GM11168 (cell line): ENCODE measurements at regions not wholly inside any gene's neighbourhood (a gene's known extent, or its start where the extent isn't known, plus 50 kb on each side); places are given as distances from the start of the nearest gene placed in this dataset.
"Not testable (repeated sequence)": the region's sequence is repeated elsewhere in the genome, so short reads cannot be mapped to it uniquely, and the experiment has no call there.

Experiments used
- in situ Hi-C: fragments of 300-500 bp; cut with MboI; formaldehyde crosslinking; loops from one replicate; pipeline ENCODE4 v1.12.0; 2022; ENCODE audit warnings: low sequenced_read_pairs; ENCODE audit not compliant: unreplicated experiment

DNA sequence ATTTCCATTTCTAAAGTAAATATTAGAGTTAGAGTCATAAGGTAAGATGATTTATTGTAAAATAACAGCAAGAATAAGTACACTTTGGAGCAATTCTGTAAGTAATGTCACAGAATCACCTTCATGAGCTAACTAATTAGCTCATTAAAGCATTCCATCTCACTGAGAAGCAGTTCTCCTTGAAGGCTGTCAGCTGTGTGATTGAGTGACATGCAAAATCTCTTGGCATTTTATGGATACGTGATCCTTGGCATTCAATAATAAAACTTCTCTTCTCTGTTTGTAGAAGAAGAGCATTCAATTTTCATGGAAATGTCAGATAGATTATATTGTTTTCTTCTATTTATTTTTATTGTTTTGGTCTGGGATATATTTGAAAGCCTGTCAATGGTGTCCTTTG, 1389.3 kb downstream of the GATA3 start:
- in situ Hi-C loops, result no loop called here

DNA sequence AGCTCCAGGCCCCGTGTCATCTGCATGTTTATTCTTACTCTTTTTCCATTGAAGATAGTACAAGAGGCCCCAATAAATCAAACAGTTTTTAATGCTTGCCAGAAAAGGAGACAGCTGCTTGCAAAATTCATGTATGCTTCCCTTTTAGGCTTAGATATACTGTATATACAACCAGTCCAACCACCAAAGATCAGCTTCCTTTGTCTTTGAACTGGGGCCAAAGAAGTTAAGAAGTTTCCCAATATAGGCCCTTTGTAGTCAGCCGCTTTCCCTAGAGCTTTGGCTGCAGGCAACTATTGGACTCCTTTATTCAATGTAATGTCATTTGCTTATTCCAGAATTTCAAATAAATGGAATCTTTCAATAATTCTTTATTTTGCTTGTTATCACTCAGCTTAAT, 1395.0 kb downstream of the GATA3 start:
- in situ Hi-C loops, result no loop called here

DNA sequence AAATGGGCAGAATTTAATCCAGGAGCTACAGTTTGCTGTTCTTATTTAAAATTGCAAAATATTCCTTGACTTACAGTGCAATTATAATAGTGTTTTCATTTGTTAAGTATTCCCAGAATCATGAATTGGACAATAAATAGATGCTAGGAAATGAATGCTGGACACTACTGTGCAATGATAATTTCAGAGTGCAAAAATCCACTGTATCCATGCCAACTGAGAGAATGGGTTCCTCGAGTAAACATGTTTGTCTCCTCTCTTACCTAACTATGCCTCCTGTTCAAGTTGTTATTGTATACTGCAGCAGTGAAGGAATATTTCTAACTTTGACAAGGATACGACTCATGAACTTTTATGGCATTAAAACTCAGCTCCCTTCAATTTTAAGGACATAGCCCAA, 1396.3 kb downstream of the GATA3 start:
- in situ Hi-C loops, result no loop called here

GRCh38 chr10:9451211-9451773, 1396.8 kb downstream of the GATA3 start:
- in situ Hi-C loops, result no loop called here

DNA sequence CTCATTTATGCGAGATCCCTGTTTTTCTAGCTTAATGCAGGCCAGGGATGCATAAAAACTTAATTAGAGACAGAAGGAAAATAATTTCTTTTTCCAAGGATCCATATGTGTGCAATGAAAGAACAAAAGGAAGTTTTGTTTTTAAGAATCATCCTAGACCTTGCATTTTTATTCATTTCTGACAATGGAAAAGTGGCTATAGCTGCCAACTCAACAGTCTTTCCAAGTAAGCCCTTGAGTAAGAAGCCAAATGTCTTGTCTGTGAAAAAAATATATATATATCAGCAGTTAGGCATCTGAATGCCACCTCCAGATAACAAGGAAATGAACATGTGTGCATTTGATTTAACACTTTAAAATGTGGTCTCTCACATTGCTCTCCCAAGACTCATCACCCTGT, 1397.6 kb downstream of the GATA3 start:
- in situ Hi-C loops, result no loop called here

- in situ Hi-C loops, result not testable (repeated sequence)
These were observed 1399.4 kb downstream of the GATA3 start for GRCh38 chr10:9453871-9454270.

DNA sequence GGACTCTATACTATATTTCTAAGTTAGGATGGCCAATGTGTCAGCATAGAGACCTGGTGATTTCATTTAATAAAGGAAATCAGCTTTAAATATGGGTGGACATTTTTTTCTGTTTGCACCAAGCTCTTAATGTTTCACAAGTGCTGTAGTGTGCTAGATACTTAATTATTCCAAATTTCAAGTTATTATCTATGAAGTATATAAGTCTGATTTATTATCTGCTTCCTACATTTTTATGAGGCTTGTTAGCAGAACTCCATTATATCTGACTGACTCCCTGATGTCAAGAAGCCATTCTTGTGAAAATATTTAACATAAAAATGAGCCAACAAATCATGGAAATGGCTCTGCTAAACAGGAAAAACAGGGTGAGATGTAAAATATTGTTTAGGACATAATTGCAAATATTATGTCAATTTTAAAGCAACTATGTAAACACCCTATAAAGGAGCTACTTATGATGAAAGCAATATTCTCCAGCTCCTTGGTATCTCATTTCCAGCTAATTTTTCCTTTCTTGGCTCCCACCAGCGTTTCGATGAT, 1415.2 kb downstream of the GATA3 start:
- in situ Hi-C loops, result no loop called here

DNA sequence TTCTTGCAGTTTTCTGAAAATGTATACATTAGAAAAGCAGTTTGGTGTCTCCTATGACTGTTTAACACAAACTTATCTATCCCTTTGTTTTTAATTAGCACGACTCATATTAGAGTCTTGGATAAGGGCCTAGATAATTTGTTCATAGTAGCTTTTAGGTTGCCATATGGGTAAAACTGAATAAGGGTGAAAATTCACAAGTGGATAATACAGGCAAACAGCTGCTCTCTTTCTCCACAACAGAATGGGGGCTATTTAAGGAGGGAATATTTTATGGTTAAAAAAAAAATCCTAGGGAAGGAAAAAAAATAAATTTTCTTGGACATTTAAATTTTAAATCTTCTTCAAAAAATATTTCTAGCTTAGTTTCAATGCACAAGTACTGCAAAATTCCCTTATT, 1416.1 kb downstream of the GATA3 start:
- in situ Hi-C loops, result no loop called here

DNA sequence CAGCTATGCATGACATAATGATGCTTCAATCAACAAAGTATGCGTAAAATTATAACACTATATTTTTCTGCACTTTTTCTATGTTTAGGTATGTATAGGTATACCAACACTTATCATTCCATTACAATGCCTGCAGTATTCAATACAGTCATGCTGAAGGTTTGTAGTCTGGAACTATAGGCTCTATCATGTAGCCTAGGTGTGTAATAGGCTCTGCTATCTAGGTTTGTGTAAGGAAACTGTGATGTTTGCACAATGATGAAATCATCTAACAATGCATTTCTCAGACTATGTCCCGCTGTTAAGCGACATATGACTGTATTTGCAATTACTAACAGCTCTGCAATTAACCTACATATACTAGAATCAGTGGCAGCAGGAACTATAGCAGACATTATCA, 1447.5 kb downstream of the GATA3 start:
- in situ Hi-C loops, result no loop called here

DNA sequence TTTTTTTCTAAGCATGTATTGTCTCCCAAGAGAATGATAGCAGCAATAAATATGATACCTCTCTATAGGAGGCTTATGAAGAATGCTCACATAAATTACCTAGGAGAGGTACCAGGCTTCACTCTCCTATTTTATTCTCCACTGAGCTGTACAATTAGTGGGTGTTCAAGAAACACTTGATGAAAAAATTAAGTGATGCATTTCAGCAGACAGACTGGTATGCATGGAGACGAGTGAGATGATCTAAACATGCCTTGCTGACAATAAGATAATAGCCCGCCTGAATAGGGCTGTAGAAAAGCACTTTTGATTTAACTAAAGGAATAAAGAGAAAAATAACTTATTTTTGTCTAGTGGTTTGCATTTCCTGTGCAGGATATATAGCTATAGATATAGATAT, 1449.7 kb downstream of the GATA3 start:
- in situ Hi-C loops, result no loop called here

DNA sequence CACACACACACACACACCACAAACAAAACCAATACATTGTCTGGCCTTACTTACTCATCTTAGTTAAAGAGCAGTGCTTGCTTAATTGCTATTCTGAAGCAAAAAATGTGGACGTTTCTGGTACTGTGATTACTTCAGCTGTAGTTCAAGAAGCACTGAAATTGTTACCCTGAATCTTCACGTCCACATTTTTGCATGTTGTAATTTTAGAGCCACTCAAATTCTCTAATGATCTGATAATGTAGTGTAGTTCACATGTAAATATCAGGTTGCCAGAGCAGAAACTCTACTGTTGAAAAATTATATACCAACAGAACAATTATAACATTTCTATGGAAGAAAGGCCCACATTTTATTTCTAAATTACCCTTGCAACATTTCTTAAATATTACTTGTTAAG, 1451.1 kb downstream of the GATA3 start:
- in situ Hi-C loops, result no loop called here

- in situ Hi-C loops, result no loop called here
These were observed 1454.1 kb downstream of the GATA3 start for GRCh38 chr10:9508606-9509005.

DNA sequence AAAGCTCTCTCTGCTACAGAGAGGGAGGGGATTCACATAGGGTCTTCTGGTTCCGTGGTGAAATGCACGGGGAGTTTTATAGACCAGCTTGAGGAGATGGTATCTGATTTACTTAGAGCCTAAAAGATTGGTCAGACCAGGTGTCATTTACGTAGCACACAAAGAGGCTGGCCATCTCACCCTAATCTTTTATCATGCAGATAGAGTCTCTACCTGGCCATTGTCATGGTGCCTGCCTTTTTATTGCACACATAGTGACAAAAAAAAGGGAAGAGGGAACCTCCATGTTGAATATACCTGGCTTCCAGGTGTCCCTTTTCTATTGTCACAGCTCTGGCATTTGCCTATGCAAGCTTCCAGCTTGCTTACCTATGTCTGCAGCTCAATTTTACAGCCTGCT, 1456.1 kb downstream of the GATA3 start:
- in situ Hi-C loops, result no loop called here

- in situ Hi-C loops, result no loop called here
These were observed 1461.4 kb downstream of the GATA3 start for GRCh38 chr10:9515922-9516321.

DNA sequence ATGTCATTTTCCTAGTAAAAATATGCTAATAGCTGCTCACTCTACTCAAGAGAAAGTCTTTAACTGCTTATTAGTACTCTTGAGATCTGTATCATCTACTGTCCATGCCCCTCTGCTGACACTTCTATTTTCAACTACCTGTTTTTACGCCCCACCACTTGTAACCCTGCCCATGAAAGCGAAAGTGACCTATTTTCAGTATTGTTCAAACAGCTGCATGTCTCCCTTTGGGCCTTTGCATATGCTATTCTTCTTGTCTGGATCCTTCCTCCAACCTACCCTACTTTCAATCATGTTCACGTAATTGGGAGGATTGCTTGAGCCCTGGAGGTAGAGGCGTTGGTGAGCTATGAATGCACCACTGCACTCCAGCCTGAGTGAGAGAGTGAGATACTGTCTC, 1481.3 kb downstream of the GATA3 start:
- in situ Hi-C loops, result no loop called here

DNA sequence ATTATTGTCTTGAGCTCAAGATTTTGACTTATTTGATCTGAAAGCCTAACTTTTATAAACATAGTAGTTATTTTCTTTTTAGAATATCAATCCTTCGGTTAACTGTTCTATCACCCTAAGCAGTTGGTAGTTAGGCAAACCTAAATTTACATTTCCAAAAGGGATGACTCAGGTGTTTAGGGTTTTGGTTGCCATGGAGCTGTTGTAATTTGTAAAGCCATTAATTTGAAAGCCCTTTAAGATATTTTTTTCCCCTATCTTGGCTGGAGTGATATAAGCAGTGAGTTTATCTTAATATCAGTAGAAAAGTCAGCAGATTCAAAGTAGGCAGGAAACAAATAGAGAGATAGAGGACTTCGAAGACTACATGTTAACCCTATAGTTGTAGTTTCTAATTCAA, 1472.6 kb upstream of the CELF2 start:
- in situ Hi-C loops, result no loop called here

- in situ Hi-C loops, result no loop called here
These were observed 1469.5 kb upstream of the CELF2 start for GRCh38 chr10:9547936-9548904.

DNA sequence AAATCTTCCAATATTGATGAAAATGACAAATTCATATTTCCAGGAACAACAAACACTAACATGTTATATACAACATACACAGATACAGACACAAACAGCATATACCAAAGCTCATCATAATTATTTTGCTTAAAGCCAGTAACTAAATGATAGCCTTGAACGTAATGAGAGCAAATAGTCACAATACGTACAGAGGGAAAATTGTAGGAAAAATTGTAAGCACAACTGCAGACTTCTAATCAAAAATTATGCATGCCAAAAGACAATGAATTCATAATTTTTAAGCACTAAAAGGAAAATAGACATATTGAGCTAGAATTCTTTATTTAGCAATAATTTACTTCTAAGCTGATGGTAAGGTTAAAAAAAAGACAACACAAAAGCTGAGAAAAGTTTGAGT, 1466.9 kb upstream of the CELF2 start:
- in situ Hi-C loops, result no loop called here

- in situ Hi-C loops, result no loop called here
These were observed 1463.4 kb upstream of the CELF2 start for GRCh38 chr10:9554321-9554720.

- in situ Hi-C loops, result no loop called here
These were observed 1456.7 kb upstream of the CELF2 start for GRCh38 chr10:9560976-9561375.

GRCh38 chr10:9561821-9562505, 1455.7 kb upstream of the CELF2 start:
- in situ Hi-C loops, result no loop called here
